ENCODE measurements at regions not wholly inside any gene's neighbourhood (a gene's known extent, or its start where the extent isn't known, plus 50 kb on each side); places are given as distances from the start of the nearest gene placed in this dataset.
"Not testable (repeated sequence)": the region's sequence is repeated elsewhere in the genome, so short reads cannot be mapped to it uniquely, and the experiment has no call there.

DNA sequence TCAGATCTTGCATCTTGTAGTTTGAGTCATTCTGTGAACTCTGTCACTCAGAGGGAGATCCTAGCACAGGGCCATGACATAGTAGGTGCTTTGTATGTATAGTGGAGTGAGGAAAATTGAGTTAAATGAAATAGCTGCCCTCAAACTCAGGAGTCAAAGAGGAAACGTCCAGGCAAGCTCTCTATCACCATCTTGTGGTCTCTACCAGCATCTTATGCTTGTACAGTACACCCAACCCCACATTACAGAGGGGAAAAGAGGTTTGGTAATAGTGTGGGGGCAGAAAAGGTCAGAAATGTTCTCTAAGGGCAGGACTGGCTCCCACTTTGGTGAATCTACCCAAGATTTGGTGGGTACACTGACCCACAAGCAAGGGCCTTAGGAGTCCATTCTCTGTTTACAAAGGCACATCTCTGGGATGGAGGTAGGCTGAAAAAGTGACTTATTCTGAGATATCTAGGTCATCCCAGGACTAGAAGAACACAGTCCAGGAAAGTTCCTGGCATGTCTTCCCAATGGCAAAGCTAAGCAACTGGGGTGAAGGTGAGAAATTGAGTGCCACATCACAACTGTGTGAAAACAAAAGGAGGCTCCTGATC lies 131.8 kb downstream of the OR13H1 start:
- TF ChIP-seq, protein P1, sequence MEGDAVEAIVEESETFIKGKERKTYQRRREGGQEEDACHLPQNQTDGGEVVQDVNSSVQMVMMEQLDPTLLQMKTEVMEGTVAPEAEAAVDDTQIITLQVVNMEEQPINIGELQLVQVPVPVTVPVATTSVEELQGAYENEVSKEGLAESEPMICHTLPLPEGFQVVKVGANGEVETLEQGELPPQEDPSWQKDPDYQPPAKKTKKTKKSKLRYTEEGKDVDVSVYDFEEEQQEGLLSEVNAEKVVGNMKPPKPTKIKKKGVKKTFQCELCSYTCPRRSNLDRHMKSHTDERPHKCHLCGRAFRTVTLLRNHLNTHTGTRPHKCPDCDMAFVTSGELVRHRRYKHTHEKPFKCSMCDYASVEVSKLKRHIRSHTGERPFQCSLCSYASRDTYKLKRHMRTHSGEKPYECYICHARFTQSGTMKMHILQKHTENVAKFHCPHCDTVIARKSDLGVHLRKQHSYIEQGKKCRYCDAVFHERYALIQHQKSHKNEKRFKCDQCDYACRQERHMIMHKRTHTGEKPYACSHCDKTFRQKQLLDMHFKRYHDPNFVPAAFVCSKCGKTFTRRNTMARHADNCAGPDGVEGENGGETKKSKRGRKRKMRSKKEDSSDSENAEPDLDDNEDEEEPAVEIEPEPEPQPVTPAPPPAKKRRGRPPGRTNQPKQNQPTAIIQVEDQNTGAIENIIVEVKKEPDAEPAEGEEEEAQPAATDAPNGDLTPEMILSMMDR (IDR thresholded peaks at IDR 0.05; ENCODE audit: unreplicated experiment): peak; percentile 70
- no peak for DNase-seq (ENCODE audit: low spot score, unreplicated experiment)
- H3K27ac Mint-ChIP-seq: no peak overlapping the region
- H3K36me3 Mint-ChIP-seq (ENCODE audit: insufficient read depth): no peaks in the 10 kb centered on the region
- no peaks in the 10 kb centered on the region for H3K4me1 Mint-ChIP-seq (ENCODE audit: low read depth)
- H3K4me3 Mint-ChIP-seq (ENCODE audit: low read depth): no peak overlapping the region
- H3K9me3 Mint-ChIP-seq (ENCODE audit: low read depth): no peaks in the 10 kb centered on the region
- no peaks in the 10 kb centered on the region for H3K27me3 Mint-ChIP-seq

GRCh38 chrX:131677655-131678628 lies 134.1 kb downstream of the OR13H1 start:
- H3K9me3 Mint-ChIP-seq (ENCODE audit: low read depth): no peaks in the 10 kb centered on the region
- no peak overlapping the region for H3K27ac Mint-ChIP-seq
- H3K4me3 Mint-ChIP-seq (ENCODE audit: low read depth): no peak overlapping the region
- H3K4me1 Mint-ChIP-seq (ENCODE audit: low read depth): no peaks in the 10 kb centered on the region
- peak; percentile 56 for DNase-seq (ENCODE audit: low spot score, unreplicated experiment)
- H3K36me3 Mint-ChIP-seq (ENCODE audit: insufficient read depth): no peaks in the 10 kb centered on the region
- TF ChIP-seq, protein P1 (IDR thresholded peaks at IDR 0.05; ENCODE audit: unreplicated experiment): peak; percentile 78
- H3K27me3 Mint-ChIP-seq: no peaks in the 10 kb centered on the region

DNA sequence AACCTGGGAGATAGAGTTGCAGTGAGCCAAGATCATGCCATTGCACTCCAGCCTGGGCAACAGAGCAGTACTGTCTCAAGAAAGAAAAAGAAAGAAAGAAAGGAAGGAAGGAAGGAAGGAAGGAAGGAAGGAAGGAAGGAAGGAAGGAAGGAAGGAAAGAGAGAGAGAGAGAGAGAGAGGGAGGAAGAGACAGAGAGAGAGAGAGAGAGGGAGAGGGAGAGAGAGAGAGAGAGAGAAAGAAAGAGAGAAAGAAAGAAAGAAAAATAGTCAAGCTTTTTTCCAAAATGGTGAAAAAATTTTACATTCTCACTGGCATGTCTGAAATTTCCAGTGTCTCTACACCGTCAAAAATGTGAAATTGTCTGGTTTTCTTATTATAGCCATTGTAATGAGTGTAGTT lies 138.9 kb downstream of the OR13H1 start:
- DNase-seq (ENCODE audit: low spot score, unreplicated experiment); H3K4me3 Mint-ChIP-seq (ENCODE audit: low read depth); H3K9me3 Mint-ChIP-seq (ENCODE audit: low read depth); H3K27ac Mint-ChIP-seq; H3K27me3 Mint-ChIP-seq; H3K36me3 Mint-ChIP-seq (ENCODE audit: insufficient read depth); H3K4me1 Mint-ChIP-seq (ENCODE audit: low read depth): not testable (repeated sequence)

GRCh38 chrX:131693359-131693758 lies 149.5 kb downstream of the OR13H1 start:
- Mint-ChIP-seq H3K4me3 (ENCODE audit: low read depth) (no peak overlapping the region), H3K9me3 (ENCODE audit: low read depth) (peaks cover 40% of the 10 kb centered on the region), H3K27me3 (no peaks in the 10 kb centered on the region), H3K4me1 (ENCODE audit: low read depth) (no peaks in the 10 kb centered on the region), H3K27ac (no peak overlapping the region), H3K36me3 (ENCODE audit: insufficient read depth) (peaks cover 67% of the 10 kb centered on the region)
- no peak for DNase-seq (ENCODE audit: low spot score, unreplicated experiment)
- TF ChIP-seq, protein P1 (IDR thresholded peaks at IDR 0.05; ENCODE audit: unreplicated experiment): no peak

GRCh38 chrX:131696989-131697388 lies 153.1 kb downstream of the OR13H1 start:
- Mint-ChIP-seq H3K9me3 (ENCODE audit: low read depth) (peaks cover 39% of the 10 kb centered on the region), H3K36me3 (ENCODE audit: insufficient read depth) (peaks cover 52% of the 10 kb centered on the region)
- H3K27me3 Mint-ChIP-seq; DNase-seq (ENCODE audit: low spot score, unreplicated experiment); H3K27ac Mint-ChIP-seq; H3K4me1 Mint-ChIP-seq (ENCODE audit: low read depth); H3K4me3 Mint-ChIP-seq (ENCODE audit: low read depth): not testable (repeated sequence)

DNA sequence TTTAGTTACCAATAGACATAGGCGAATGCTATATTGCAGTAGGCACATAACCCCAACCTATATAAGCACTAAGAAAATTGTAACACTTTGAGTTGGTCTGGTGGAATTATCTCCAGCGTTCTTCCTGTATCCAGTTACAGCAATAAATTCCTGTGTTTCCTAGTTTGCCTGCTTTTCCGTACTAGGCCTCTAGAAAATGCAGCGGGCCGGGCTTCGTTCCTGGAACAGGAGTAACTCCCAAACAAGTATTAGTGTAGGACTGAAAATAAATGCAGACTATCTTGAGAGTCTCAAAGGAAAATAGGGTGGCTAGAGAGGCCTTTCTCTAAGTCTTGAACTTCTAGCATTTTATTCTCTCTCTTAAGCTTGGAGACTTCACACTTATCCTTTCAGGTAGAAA lies 159.8 kb downstream of the OR13H1 start:
- no peaks in the 10 kb centered on the region for H3K4me1 Mint-ChIP-seq (ENCODE audit: low read depth)
- peaks cover 11% of the 10 kb centered on the region for H3K9me3 Mint-ChIP-seq (ENCODE audit: low read depth)
- no peaks in the 10 kb centered on the region for H3K27me3 Mint-ChIP-seq
- H3K4me3 Mint-ChIP-seq (ENCODE audit: low read depth): no peak overlapping the region
- TF ChIP-seq, protein P1 (IDR thresholded peaks at IDR 0.05; ENCODE audit: unreplicated experiment): no peak
- no peak for DNase-seq (ENCODE audit: low spot score, unreplicated experiment)
- no peak overlapping the region for H3K27ac Mint-ChIP-seq
- H3K36me3 Mint-ChIP-seq (ENCODE audit: insufficient read depth): peaks cover 54% of the 10 kb centered on the region
